ENCODE measurements at regions not wholly inside any gene's neighbourhood (a gene's known extent, or its start where the extent isn't known, plus 50 kb on each side); places are given as distances from the start of the nearest gene placed in this dataset.

DNA sequence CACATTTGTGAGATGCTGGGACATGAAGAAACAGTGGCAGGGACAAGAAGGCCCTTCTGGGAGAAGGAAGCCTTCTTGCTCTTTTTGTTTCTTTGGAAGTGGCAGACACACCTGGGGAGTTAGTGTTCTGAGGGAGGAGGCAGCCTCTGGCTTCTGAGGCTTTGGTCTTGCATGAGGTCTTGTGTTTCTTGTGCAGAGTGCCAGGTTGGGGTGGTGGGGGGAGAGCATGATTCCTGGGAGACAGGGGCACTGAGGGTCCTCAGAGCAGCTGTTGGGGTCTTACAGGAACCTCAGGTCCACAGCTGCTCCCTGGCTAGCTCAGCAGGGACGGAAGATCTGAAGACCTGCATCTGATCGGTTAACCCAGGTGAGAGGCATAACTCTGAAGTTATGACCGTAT is 167.5 kb upstream of the ZNF536 start (continued):
- no peak for TF ChIP-seq GABPA (IDR thresholded peaks at IDR 0.05; ENCODE audit: low read depth)
- no peak for TF ChIP-seq MYB (IDR thresholded peaks at IDR 0.05; ENCODE audit: borderline replicate concordance, low read depth, low read length)
- no peak for TF ChIP-seq MYC (IDR thresholded peaks at IDR 0.05; ENCODE audit: insufficient read depth, insufficient read length, insufficient replicate concordance, low read length, severe bottlenecking)

DNA sequence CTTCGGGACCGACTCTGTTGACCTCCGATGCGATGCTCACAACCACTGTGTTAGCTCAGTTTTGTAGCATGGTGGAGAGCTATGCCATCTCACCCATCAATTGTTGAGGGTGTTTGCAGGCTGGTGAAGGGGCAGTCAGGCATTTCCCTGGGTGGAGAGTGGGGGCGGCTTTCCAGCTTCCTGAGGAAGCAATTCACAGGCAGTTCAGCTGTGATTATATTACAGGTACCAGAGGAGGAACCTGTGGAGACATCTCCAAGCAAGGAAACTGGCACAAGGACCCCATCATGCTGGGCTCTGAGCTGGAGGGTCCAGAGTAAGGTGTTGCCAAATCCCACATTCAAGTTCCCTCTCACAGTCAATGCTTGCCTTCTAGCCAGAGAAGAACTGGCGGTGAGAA is 166.0 kb upstream of the ZNF536 start:
- Histone ChIP-seq H3K27ac (ENCODE audit: control insufficient read depth, insufficient read depth) (no peak overlapping the region), H3K9me3 (replicated peaks; ENCODE audit: control insufficient read depth, insufficient read depth, low read length) (no peaks in the 10 kb centered on the region), H3K9ac (ENCODE audit: control insufficient read depth, insufficient read depth, low read length) (no peak overlapping the region), H2AFZ (ENCODE audit: control insufficient read depth, low read depth, low read length) (no peak overlapping the region), H3K4me3 (no peak overlapping the region), H4K20me1 (ENCODE audit: control insufficient read depth, insufficient read depth) (no peaks in the 10 kb centered on the region), H3K36me3 (ENCODE audit: control insufficient read depth in 2 of 2, insufficient read depth in 2 of 2, low read length in 1 of 2) (no peaks in the 10 kb centered on the region), H3K79me2 (ENCODE audit: control insufficient read depth, insufficient read depth, low read length) (no peaks in the 10 kb centered on the region), H3K4me1 (ENCODE audit: control insufficient read depth, insufficient read depth, low read length) (no peaks in the 10 kb centered on the region), H3K27me3 (replicated peaks in 1 of 2; ENCODE audit: control insufficient read depth in 2 of 2, insufficient read depth in 2 of 2, low read length in 1 of 2) (0 out of 4 replicates have a peak, but pooled peaks cover 0 to 3% of the 10 kb centered on the region in 2 experiments), H3K4me2 (ENCODE audit: control insufficient read depth, insufficient read depth) (no peak overlapping the region)
- intact Hi-C loops (cut with micrococcal nuclease; ENCODE audit: unreplicated experiment) (no loop called here), in situ Hi-C loops (cut with MboI) (no loop called here)
- 63% methylated on average over 6 of the region's 6 CpGs for WGBS (ENCODE audit: insufficient coverage, insufficient replicate concordance, low lambda C conversion rate, missing lambda C conversion rate)
- no peak for DNase-seq (ENCODE audit: low read depth, low spot score)
- CTCF ChIA-PET = no interaction called here
- POLR2A ChIA-PET = no interaction called here
- no TSS peak for BruUV-seq (replicated peaks)
- FAIRE-seq = no peak
- ATAC-seq = no peak
- RAD21 ChIA-PET (ENCODE audit: unreplicated experiment) = no interaction called here
- SMC1A ChIA-PET (ENCODE audit: uncharacterized antibody, unreplicated experiment) = no interaction called here
- TF ChIP-seq STAT1 (conservative IDR thresholded peaks at IDR 0.05) (no peak), LARP7 (IDR thresholded peaks at IDR 0.05) (no peak), ZZZ3 (IDR thresholded peaks at IDR 0.05; ENCODE audit: control insufficient read depth, insufficient read length, low read depth) (no peak), NBN (IDR thresholded peaks at IDR 0.05) (no peak), HDAC2 (IDR thresholded peaks at IDR 0.05) (no peak), ZBED1 (IDR thresholded peaks at IDR 0.05; ENCODE audit: borderline replicate concordance) (no peak), KLF5 (IDR thresholded peaks at IDR 0.05; ENCODE audit: partially characterized antibody) (no peak), ASH2L (IDR thresholded peaks at IDR 0.05; ENCODE audit: borderline replicate concordance, low read depth) (no peak)
